ENCODE measurements at regions not wholly inside any gene's neighbourhood (a gene's known extent, or its start where the extent isn't known, plus 50 kb on each side); places are given as distances from the start of the nearest gene placed in this dataset.

GRCh38 chr17:71485426-71485825 lies 635.4 kb upstream of the SOX9 start (continued):
- no peak for TF ChIP-seq ZNF462 (CRISPR knock-in tag; IDR thresholded peaks at IDR 0.05)

- no peaks in the 10 kb centered on the region for H3K27me3 Mint-ChIP-seq (ENCODE audit: insufficient read depth, low read depth, poor library complexity)
- H3K27me3 ChIP-seq (ENCODE audit: insufficient read depth): no peaks in the 10 kb centered on the region
- DNase-seq (ENCODE audit: low spot score) (no peak), ATAC-seq (no peak)
- H3K4me1 Mint-ChIP-seq: no peaks in the 10 kb centered on the region; the same call in 2 of the 3 replicates
- H4K20me1 ChIP-seq (replicated peaks; ENCODE audit: insufficient read depth): no peaks in the 10 kb centered on the region
- no peak overlapping the region for H3K4me3 ChIP-seq
- no peaks in the 10 kb centered on the region for H3K36me3 ChIP-seq (ENCODE audit: insufficient read depth)
- no peak overlapping the region for H3K27ac ChIP-seq (ENCODE audit: low read depth)
- H3K27ac Mint-ChIP-seq: no peak overlapping the region
- no peaks in the 10 kb centered on the region for H3K4me1 ChIP-seq (ENCODE audit: insufficient read depth)
- no peaks in the 10 kb centered on the region for H3F3A ChIP-seq (replicated peaks; ENCODE audit: low read depth)
- no peaks in the 10 kb centered on the region for H3K9me3 Mint-ChIP-seq
- H3K36me3 Mint-ChIP-seq (ENCODE audit: low read depth): no peaks in the 10 kb centered on the region
- H3K79me2 ChIP-seq (replicated peaks; ENCODE audit: insufficient read depth): no peaks in the 10 kb centered on the region
- no peak overlapping the region for H2AFZ ChIP-seq
- no peak overlapping the region for H3K4me2 ChIP-seq
- H3K9me2 ChIP-seq (ENCODE audit: insufficient read depth): no peaks in the 10 kb centered on the region
- no peak overlapping the region for H3K4me3 Mint-ChIP-seq
- TF ChIP-seq REST (IDR thresholded peaks at IDR 0.05; ENCODE audit: unreplicated experiment) (no peak), CREB1 (CRISPR knock-in tag; IDR thresholded peaks at IDR 0.05; ENCODE audit: low read depth) (no peak), ZNF462 (CRISPR knock-in tag; IDR thresholded peaks at IDR 0.05) (no peak), ZNF114 (CRISPR knock-in tag; IDR thresholded peaks at IDR 0.05) (no peak), EZH2 (IDR thresholded peaks at IDR 0.05; ENCODE audit: low read depth, unreplicated experiment) (no peak), EZH2phosphoT487 (IDR thresholded peaks at IDR 0.05; ENCODE audit: unreplicated experiment) (no peak)
These were observed 634.6 kb upstream of the SOX9 start for GRCh38 chr17:71486261-71486660.

All from GM23338 (cell line).